Panc1 (cell line): ENCODE measurements at regions not wholly inside any gene's neighbourhood (a gene's known extent, or its start where the extent isn't known, plus 50 kb on each side); places are given as distances from the start of the nearest gene placed in this dataset.

ENCODE experiments used
- ATAC-seq: fragments of 200-7000 bp; cut with Tn5 transposase; 2 replicates; pipeline ENCODE4 v1.9.1; 2020; ENCODE audit warnings: mild to moderate bottlenecking, moderate library complexity
- BruUV-seq: library from RNA; stranded (reverse); fragments of 400-500 nt; replicated peaks from 2 replicates; lab custom pipeline; 2021; lab: Mats Ljungman, UMichigan
- CTCF ChIA-PET: fragments of 300-600 bp; sonication (Branson Sonifier 250); formaldehyde crosslinking; loops from one replicate; lab custom pipeline; 2022; ENCODE audit warnings: antibody characterized with exemption; lab: Charles Lee
- POLR2A ChIA-PET: fragments of 300-600 bp; sonication (Branson Sonifier 250); formaldehyde crosslinking; loops from one replicate; lab custom pipeline; 2022; ENCODE audit warnings: antibody characterized with exemption; lab: Charles Lee
- DNase-seq: peaks from one replicate; pipeline ENCODE4 v3.0.0-alpha.2; 2010; ENCODE audit warnings: low read depth, low spot score
- H3K27ac ChIP-seq: 2 replicates; pipeline ENCODE4 v1.5.1; 2011; ENCODE audit warnings: mild to moderate bottlenecking, low read length, inconsistent platforms
- H3K27me3 ChIP-seq: fragments of 200-500 bp; sonication (Bioruptor generic); 2 replicates; pipeline ENCODE4 v1.6.0; 2014; ENCODE audit warnings: low read length, inconsistent platforms; ENCODE audit not compliant: control insufficient read depth, insufficient read depth
- H3K36me3 ChIP-seq: fragments of 200-500 bp; sonication (Bioruptor generic); 2 replicates; pipeline ENCODE4 v1.5.1; 2014; ENCODE audit warnings: inconsistent platforms, mild to moderate bottlenecking, low read length, moderate library complexity; ENCODE audit not compliant: control insufficient read depth, insufficient read depth
- H3K4me1 ChIP-seq: 2 replicates; pipeline ENCODE4 v1.5.1; 2011; ENCODE audit warnings: inconsistent platforms, mild to moderate bottlenecking, low read length, moderate library complexity; ENCODE audit not compliant: control insufficient read depth, insufficient read depth
- H3K4me3 ChIP-seq, 2 experiments: 2 replicates each; pipeline ENCODE4 v1.5.1; 2011 to 2012; ENCODE audit warnings: low read depth in 2 of 2, low read length in 2 of 2, mild to moderate bottlenecking in 2 of 2, inconsistent platforms in 1 of 2, moderate library complexity in 1 of 2
- H3K9me3 ChIP-seq: fragments of 200-500 bp; sonication (Bioruptor generic); 2 replicates; pipeline ENCODE4 v1.5.1; 2014; ENCODE audit warnings: low read depth, mild to moderate bottlenecking, inconsistent platforms, low read length, moderate library complexity; ENCODE audit not compliant: control insufficient read depth, insufficient read depth
- POLR2AphosphoS5 ChIP-seq: IDR thresholded peaks from 2 replicates; pipeline ENCODE4 v1.6.1; 2012; ENCODE audit warnings: mild to moderate bottlenecking, low read depth, low read length, moderate library complexity
- SIN3A ChIP-seq: IDR thresholded peaks from 2 replicates; pipeline ENCODE4 v1.6.1; 2012; ENCODE audit warnings: low read depth, mild to moderate bottlenecking, low read length, moderate library complexity, borderline replicate concordance; ENCODE audit not compliant: insufficient read depth
- TCF7L2 ChIP-seq: IDR thresholded peaks from 2 replicates; pipeline ENCODE4 v1.6.1; 2011; ENCODE audit warnings: mild to moderate bottlenecking, low read depth, low read length, inconsistent platforms
- in situ Hi-C: cut with HindIII; loops from 2 replicates; pipeline ENCODE4 v1.10.0; 2016; ENCODE audit warnings: low sequenced_read_pairs, low pct_unique_long_range_greater_than_20kb
- intact Hi-C: fragments of 100-400 bp; cut with micrococcal nuclease; formaldehyde crosslinking; loops from one replicate; pipeline ENCODE4 v1.10.0; 2022; ENCODE audit not compliant: unreplicated experiment
- TF ChIP-seq, protein P1 (sequence below), 2 experiments: IDR thresholded peaks; 2 replicates each; pipeline ENCODE4 v1.6.1; 2011 to 2012; ENCODE audit warnings: low read depth in 2 of 2, control low read depth in 1 of 2, low read length in 1 of 2, mild to moderate bottlenecking in 1 of 2, moderate library complexity in 1 of 2; ENCODE audit not compliant: insufficient read depth in 1 of 2
- TF ChIP-seq, protein P2 (sequence below): fragments of 450-650 bp; IDR thresholded peaks from 2 replicates; pipeline ENCODE4 v1.5.1; 2017; ENCODE audit warnings: mild to moderate bottlenecking

DNA sequence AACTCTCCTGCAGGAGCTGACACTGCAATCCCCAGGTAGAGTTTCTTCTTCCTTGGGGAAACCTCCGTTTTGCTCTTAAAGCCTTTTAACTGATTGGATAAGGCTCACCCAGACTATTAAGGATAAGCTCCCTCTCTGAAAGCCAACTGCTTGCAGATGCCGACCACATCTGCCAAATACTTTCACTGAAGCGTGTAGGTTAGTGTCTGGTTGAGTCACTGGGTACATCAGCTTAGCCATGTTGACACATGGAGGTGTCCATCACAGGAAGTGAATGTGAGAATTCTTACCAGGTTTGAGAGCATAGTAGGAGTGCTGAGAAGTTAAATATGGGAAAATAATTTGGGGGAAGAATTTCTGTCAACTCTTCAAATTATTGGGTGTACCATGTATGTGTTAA, 202.0 kb downstream of the AJAP1 start:
- no peak for DNase-seq
- no peak for ATAC-seq
- intact Hi-C loops = no loop called here

DNA sequence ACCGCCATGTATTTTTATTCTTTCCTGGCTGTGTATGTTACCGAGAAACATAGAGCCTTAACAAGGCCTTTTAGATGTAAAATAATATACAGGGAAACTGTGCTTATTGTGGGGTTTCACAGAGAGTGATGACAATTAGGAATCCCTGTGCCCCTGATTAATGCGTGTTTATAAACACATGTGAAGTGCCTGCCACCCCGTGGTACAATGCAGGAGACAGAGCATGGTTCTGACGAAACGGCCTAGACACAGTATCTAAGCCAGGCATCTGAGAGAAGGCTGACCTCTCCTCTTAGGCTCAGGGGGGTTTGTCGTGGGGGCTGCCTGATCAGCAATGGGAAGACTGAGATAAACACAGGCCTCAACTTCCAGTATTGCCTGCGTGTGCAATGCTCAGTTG, 200.0 kb downstream of the AJAP1 start:
- Histone ChIP-seq H3K4me3 (no peak overlapping the region), H3K27me3 (no peaks in the 10 kb centered on the region), H3K27ac (no peak overlapping the region), H3K4me1 (no peaks in the 10 kb centered on the region), H3K36me3 (no peaks in the 10 kb centered on the region), H3K9me3 (no peaks in the 10 kb centered on the region)
- ChIA-PET POLR2A (no interaction called here), CTCF (interaction anchor here (0.7 kb wide), 1 partner anchor 971 kb away, joined by 3 read pairs; no protein-coding TSS in a partner anchor)
- intact Hi-C loops = no loop called here
- TF ChIP-seq POLR2AphosphoS5 (no peak), TCF7L2 (no peak), SIN3A (no peak)
- TF ChIP-seq, protein P1, sequence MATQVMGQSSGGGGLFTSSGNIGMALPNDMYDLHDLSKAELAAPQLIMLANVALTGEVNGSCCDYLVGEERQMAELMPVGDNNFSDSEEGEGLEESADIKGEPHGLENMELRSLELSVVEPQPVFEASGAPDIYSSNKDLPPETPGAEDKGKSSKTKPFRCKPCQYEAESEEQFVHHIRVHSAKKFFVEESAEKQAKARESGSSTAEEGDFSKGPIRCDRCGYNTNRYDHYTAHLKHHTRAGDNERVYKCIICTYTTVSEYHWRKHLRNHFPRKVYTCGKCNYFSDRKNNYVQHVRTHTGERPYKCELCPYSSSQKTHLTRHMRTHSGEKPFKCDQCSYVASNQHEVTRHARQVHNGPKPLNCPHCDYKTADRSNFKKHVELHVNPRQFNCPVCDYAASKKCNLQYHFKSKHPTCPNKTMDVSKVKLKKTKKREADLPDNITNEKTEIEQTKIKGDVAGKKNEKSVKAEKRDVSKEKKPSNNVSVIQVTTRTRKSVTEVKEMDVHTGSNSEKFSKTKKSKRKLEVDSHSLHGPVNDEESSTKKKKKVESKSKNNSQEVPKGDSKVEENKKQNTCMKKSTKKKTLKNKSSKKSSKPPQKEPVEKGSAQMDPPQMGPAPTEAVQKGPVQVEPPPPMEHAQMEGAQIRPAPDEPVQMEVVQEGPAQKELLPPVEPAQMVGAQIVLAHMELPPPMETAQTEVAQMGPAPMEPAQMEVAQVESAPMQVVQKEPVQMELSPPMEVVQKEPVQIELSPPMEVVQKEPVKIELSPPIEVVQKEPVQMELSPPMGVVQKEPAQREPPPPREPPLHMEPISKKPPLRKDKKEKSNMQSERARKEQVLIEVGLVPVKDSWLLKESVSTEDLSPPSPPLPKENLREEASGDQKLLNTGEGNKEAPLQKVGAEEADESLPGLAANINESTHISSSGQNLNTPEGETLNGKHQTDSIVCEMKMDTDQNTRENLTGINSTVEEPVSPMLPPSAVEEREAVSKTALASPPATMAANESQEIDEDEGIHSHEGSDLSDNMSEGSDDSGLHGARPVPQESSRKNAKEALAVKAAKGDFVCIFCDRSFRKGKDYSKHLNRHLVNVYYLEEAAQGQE (IDR thresholded peaks at IDR 0.05; ENCODE audit: insufficient read depth in 1 of 2, low read depth in 2 of 2, low read length in 1 of 2) = no peak
- TF ChIP-seq, protein P2, sequence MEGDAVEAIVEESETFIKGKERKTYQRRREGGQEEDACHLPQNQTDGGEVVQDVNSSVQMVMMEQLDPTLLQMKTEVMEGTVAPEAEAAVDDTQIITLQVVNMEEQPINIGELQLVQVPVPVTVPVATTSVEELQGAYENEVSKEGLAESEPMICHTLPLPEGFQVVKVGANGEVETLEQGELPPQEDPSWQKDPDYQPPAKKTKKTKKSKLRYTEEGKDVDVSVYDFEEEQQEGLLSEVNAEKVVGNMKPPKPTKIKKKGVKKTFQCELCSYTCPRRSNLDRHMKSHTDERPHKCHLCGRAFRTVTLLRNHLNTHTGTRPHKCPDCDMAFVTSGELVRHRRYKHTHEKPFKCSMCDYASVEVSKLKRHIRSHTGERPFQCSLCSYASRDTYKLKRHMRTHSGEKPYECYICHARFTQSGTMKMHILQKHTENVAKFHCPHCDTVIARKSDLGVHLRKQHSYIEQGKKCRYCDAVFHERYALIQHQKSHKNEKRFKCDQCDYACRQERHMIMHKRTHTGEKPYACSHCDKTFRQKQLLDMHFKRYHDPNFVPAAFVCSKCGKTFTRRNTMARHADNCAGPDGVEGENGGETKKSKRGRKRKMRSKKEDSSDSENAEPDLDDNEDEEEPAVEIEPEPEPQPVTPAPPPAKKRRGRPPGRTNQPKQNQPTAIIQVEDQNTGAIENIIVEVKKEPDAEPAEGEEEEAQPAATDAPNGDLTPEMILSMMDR = no peak
- BruUV-seq = no TSS peak
- ATAC-seq (no peak), DNase-seq (no peak)
- in situ Hi-C loops = no loop called here

More for the DNA sequence above, 202.0 kb downstream of the AJAP1 start:
- ChIA-PET CTCF (no interaction called here), POLR2A (no interaction called here)
- Histone ChIP-seq H3K9me3 (no peaks in the 10 kb centered on the region), H3K4me1 (no peaks in the 10 kb centered on the region), H3K27ac (no peak overlapping the region), H3K36me3 (no peaks in the 10 kb centered on the region), H3K4me3 (no peak overlapping the region), H3K27me3 (no peaks in the 10 kb centered on the region)
- no peak for TF ChIP-seq POLR2AphosphoS5
- TF ChIP-seq, protein P2 = no peak
- TF ChIP-seq, protein P1 (IDR thresholded peaks at IDR 0.05; ENCODE audit: insufficient read depth in 1 of 2, low read depth in 2 of 2, low read length in 1 of 2) = no peak
- no peak for TF ChIP-seq TCF7L2
- TF ChIP-seq SIN3A = no peak
- BruUV-seq = no TSS peak
- in situ Hi-C loops = no loop called here
